Fibroblast of skin of right quadriceps (primary cell): ENCODE measurements at regions not wholly inside any gene's neighbourhood (a gene's known extent, or its start where the extent isn't known, plus 50 kb on each side); places are given as distances from the start of the nearest gene placed in this dataset.
"Not testable (repeated sequence)": the region's sequence is repeated elsewhere in the genome, so short reads cannot be mapped to it uniquely, and the experiment has no call there.

Experiments used
- DNase-seq: peaks from one replicate; pipeline ENCODE4 v3.0.0-alpha.2; 2013

GRCh38 chr10:109633846-109634245 lies 289.5 kb downstream of the XPNPEP1 start:
- DNase-seq: no peak

GRCh38 chr10:109633017-109633416 lies 290.3 kb downstream of the XPNPEP1 start:
- not testable (repeated sequence) for DNase-seq

- no peak for DNase-seq
Measured at GRCh38 chr10:109624939-109625338, 298.4 kb downstream of the XPNPEP1 start.

- DNase-seq: no peak
Measured at GRCh38 chr10:109622566-109622965, 300.7 kb downstream of the XPNPEP1 start.

GRCh38 chr10:109620396-109620795 lies 302.9 kb downstream of the XPNPEP1 start:
- DNase-seq: no peak

- DNase-seq: no peak
Measured at GRCh38 chr10:109619914-109620313, 303.4 kb downstream of the XPNPEP1 start.

- no peak for DNase-seq
Measured at GRCh38 chr10:109618748-109619147, 304.6 kb downstream of the XPNPEP1 start.

- DNase-seq: no peak
Measured at GRCh38 chr10:109618301-109618700, 305.0 kb downstream of the XPNPEP1 start.

- DNase-seq: no peak
Measured at GRCh38 chr10:109616359-109616980, 306.8 kb downstream of the XPNPEP1 start.

GRCh38 chr10:109595356-109595755 lies 328.0 kb downstream of the XPNPEP1 start:
- DNase-seq: not testable (repeated sequence)

- no peak for DNase-seq
Measured at GRCh38 chr10:109593682-109594081, 329.6 kb downstream of the XPNPEP1 start.

GRCh38 chr10:109592391-109592790 lies 330.9 kb downstream of the XPNPEP1 start:
- DNase-seq: no peak

GRCh38 chr10:109591601-109592000 lies 331.7 kb downstream of the XPNPEP1 start:
- DNase-seq: no peak

- no peak for DNase-seq
Measured at GRCh38 chr10:109588259-109588658, 335.1 kb downstream of the XPNPEP1 start.

GRCh38 chr10:109587366-109587765 lies 335.9 kb downstream of the XPNPEP1 start:
- no peak for DNase-seq

GRCh38 chr10:109556399-109556798 lies 366.9 kb downstream of the XPNPEP1 start:
- no peak for DNase-seq

- DNase-seq: not testable (repeated sequence)
Measured at GRCh38 chr10:109542050-109542603, 381.2 kb downstream of the XPNPEP1 start.

GRCh38 chr10:109534193-109534592 lies 389.1 kb downstream of the XPNPEP1 start:
- DNase-seq: no peak

- no peak for DNase-seq
Measured at GRCh38 chr10:109529258-109529657, 394.1 kb downstream of the XPNPEP1 start.

GRCh38 chr10:109517748-109518147 lies 405.6 kb downstream of the XPNPEP1 start:
- no peak for DNase-seq

GRCh38 chr10:109504401-109504800 lies 418.9 kb downstream of the XPNPEP1 start:
- no peak for DNase-seq

- no peak for DNase-seq
Measured at GRCh38 chr10:109487691-109488090, 435.6 kb downstream of the XPNPEP1 start.

GRCh38 chr10:109480836-109481235 lies 442.5 kb downstream of the XPNPEP1 start:
- no peak for DNase-seq

GRCh38 chr10:109475711-109476421 lies 447.4 kb downstream of the XPNPEP1 start:
- DNase-seq: no peak
